AG04450 (cell line): ENCODE measurements at regions not wholly inside any gene's neighbourhood (a gene's known extent, or its start where the extent isn't known, plus 50 kb on each side); places are given as distances from the start of the nearest gene placed in this dataset.
"Not testable (repeated sequence)": the region's sequence is repeated elsewhere in the genome, so short reads cannot be mapped to it uniquely, and the experiment has no call there.

ENCODE experiments used
- CTCF ChIA-PET: fragments of 300-600, 350-600 bp; formaldehyde crosslinking; extraction: SDS; loops from one replicate; lab custom pipeline; 2022; ENCODE audit warnings: antibody characterized with exemption, inconsistent platforms; lab: Charles Lee
- POLR2A ChIA-PET: fragments of 350-600 bp; formaldehyde crosslinking; extraction: SDS; loops from one replicate; lab custom pipeline; 2021; ENCODE audit warnings: antibody characterized with exemption, inconsistent platforms; lab: Yijun Ruan, JAX
- DNase-seq: peaks from one replicate; pipeline ENCODE4 v3.0.0-alpha.2; 2011; ENCODE audit warnings: low read depth, low spot score
- H3K27ac ChIP-seq: one replicate; pipeline ENCODE4 v1.5.1; 2012; ENCODE audit warnings: low read depth, low read length, control low read depth
- H3K27me3 ChIP-seq: one replicate; pipeline ENCODE4 v1.6.0; 2012; ENCODE audit warnings: low read length; ENCODE audit not compliant: control insufficient read depth, insufficient read depth
- H3K4me3 ChIP-seq: 2 replicates; pipeline ENCODE4 v1.5.1; 2011; ENCODE audit warnings: mild to moderate bottlenecking, low read depth, low read length, control low read depth
- H3K9me3 ChIP-seq: 2 replicates; pipeline ENCODE4 v1.5.1; 2012; ENCODE audit warnings: low read length; ENCODE audit not compliant: control insufficient read depth, insufficient read depth
- CTCF ChIP-seq: IDR thresholded peaks from 2 replicates; pipeline ENCODE4 v1.5.1; 2011; ENCODE audit warnings: low read depth, low read length, control low read depth, inconsistent platforms

GRCh38 chrX:66110112-66110511 is 53.9 kb upstream of the HEPH start:
- peak; percentile 51 for TF ChIP-seq CTCF
- DNase-seq = no peak
- Histone ChIP-seq H3K4me3 (no peak overlapping the region), H3K27ac (no peak overlapping the region), H3K27me3 (no peaks in the 10 kb centered on the region), H3K9me3 (no peaks in the 10 kb centered on the region)
- ChIA-PET POLR2A (no interaction called here), CTCF (interaction anchor here (0.6 to 2.1 kb wide), 4 partner anchors 504 to 621 kb away, joined by 3 to 9 read pairs (median 6); no protein-coding TSS in a partner anchor)

GRCh38 chrX:66107860-66108259 is 56.2 kb upstream of the HEPH start:
- H3K27ac ChIP-seq, H3K9me3 ChIP-seq, POLR2A ChIA-PET, H3K4me3 ChIP-seq, H3K27me3 ChIP-seq, DNase-seq: not testable (repeated sequence)
- CTCF ChIA-PET = interaction anchor here (1.7 kb wide), 1 partner anchor 527 kb away, joined by 6 read pairs; no protein-coding TSS in a partner anchor

- H3K4me3 ChIP-seq, DNase-seq, H3K27me3 ChIP-seq, H3K27ac ChIP-seq, CTCF ChIA-PET, POLR2A ChIA-PET, H3K9me3 ChIP-seq: not testable (repeated sequence)
These were observed 61.6 kb upstream of the HEPH start for GRCh38 chrX:66102398-66102797.

- ChIA-PET CTCF (no interaction called here), POLR2A (no interaction called here)
- no peak for DNase-seq
- H3K27me3 ChIP-seq = no peaks in the 10 kb centered on the region
- no peak for TF ChIP-seq CTCF
- H3K27ac ChIP-seq = no peak overlapping the region
- no peaks in the 10 kb centered on the region for H3K9me3 ChIP-seq
- H3K4me3 ChIP-seq = no peak overlapping the region
These were observed 58.3 kb upstream of the VSIG4 start for GRCh38 chrX:66098162-66098561.

- H3K27me3 ChIP-seq, H3K4me3 ChIP-seq, H3K9me3 ChIP-seq, POLR2A ChIA-PET, CTCF ChIA-PET, DNase-seq, H3K27ac ChIP-seq: not testable (repeated sequence)
These were observed 57.1 kb upstream of the VSIG4 start for GRCh38 chrX:66096987-66097386.

GRCh38 chrX:66090004-66090403 is 50.1 kb upstream of the VSIG4 start:
- H3K9me3 ChIP-seq, POLR2A ChIA-PET, DNase-seq, H3K27me3 ChIP-seq, H3K4me3 ChIP-seq, H3K27ac ChIP-seq, CTCF ChIA-PET: not testable (repeated sequence)
